RWPE2 (cell line): ENCODE measurements at regions not wholly inside any gene's neighbourhood (a gene's known extent, or its start where the extent isn't known, plus 50 kb on each side); places are given as distances from the start of the nearest gene placed in this dataset.

Experiments used
- ATAC-seq: fragments of 200-7000 bp; cut with Tn5 transposase; 3 replicates; pipeline ENCODE4 v1.9.1; 2021; ENCODE audit warnings: low read depth
- DNase-seq: peaks from one replicate; pipeline ENCODE4 v3.0.0-alpha.2; 2020; ENCODE audit warnings: low spot score
- H3K27ac ChIP-seq: fragments of 450-650 bp; 2 replicates; pipeline ENCODE4 v1.5.1; 2017; ENCODE audit warnings: mild to moderate bottlenecking; ENCODE audit not compliant: poor library complexity, severe bottlenecking
- H3K27me3 ChIP-seq: fragments of 250-450 bp; sonication (Bioruptor Pico); 2 replicates; pipeline ENCODE4 v1.5.1; 2021; ENCODE audit warnings: mild to moderate bottlenecking, moderate library complexity; ENCODE audit not compliant: insufficient read depth, poor library complexity, severe bottlenecking
- H3K36me3 ChIP-seq: fragments of 250-450 bp; sonication (Bioruptor Pico); 2 replicates; pipeline ENCODE4 v1.5.1; 2020; ENCODE audit warnings: low read depth, mild to moderate bottlenecking, moderate library complexity
- H3K4me1 ChIP-seq: fragments of 250-450 bp; sonication (Bioruptor Pico); 2 replicates; pipeline ENCODE4 v1.5.1; 2021; ENCODE audit warnings: mild to moderate bottlenecking, moderate library complexity; ENCODE audit not compliant: insufficient read depth, poor library complexity, severe bottlenecking
- H3K4me3 ChIP-seq: fragments of 250-450 bp; sonication (Bioruptor Pico); 2 replicates; pipeline ENCODE4 v1.5.1; 2021; ENCODE audit warnings: mild to moderate bottlenecking, moderate library complexity; ENCODE audit not compliant: severe bottlenecking
- H3K9me3 ChIP-seq: fragments of 250-450 bp; sonication (Bioruptor Pico); 2 replicates; pipeline ENCODE4 v1.5.1; 2021; ENCODE audit warnings: mild to moderate bottlenecking, moderate library complexity; ENCODE audit not compliant: severe bottlenecking
- TF ChIP-seq, protein P1 (sequence below): fragments of 450-650 bp; IDR thresholded peaks from one replicate; pipeline ENCODE4 v1.5.1; 2017; ENCODE audit warnings: mild to moderate bottlenecking, moderate library complexity; ENCODE audit not compliant: poor library complexity, severe bottlenecking

DNA sequence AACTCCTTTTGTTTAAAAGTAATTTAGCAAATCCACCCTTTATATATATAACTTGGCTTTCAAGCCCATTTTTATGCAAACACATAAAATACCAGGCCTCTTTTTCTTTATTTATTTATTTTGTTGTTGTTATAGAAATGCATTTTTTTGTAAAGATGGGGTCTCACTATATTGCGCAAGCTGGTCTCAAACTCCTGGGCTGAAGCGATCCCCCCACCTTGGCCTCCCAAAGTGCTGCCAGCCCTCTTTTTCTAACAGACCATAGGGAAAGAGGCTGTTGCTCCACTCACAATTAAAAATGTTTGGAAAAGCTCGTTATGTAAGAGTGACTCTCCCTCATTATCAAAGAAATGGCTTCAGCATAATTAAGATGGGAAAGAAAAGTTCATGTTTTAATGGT, 440.9 kb downstream of the HACE1 start:
- Histone ChIP-seq H3K9me3 (no peaks in the 10 kb centered on the region), H3K4me1 (no peaks in the 10 kb centered on the region), H3K36me3 (no peaks in the 10 kb centered on the region), H3K4me3 (no peak overlapping the region), H3K27ac (no peak overlapping the region), H3K27me3 (no peaks in the 10 kb centered on the region)
- TF ChIP-seq, protein P1, sequence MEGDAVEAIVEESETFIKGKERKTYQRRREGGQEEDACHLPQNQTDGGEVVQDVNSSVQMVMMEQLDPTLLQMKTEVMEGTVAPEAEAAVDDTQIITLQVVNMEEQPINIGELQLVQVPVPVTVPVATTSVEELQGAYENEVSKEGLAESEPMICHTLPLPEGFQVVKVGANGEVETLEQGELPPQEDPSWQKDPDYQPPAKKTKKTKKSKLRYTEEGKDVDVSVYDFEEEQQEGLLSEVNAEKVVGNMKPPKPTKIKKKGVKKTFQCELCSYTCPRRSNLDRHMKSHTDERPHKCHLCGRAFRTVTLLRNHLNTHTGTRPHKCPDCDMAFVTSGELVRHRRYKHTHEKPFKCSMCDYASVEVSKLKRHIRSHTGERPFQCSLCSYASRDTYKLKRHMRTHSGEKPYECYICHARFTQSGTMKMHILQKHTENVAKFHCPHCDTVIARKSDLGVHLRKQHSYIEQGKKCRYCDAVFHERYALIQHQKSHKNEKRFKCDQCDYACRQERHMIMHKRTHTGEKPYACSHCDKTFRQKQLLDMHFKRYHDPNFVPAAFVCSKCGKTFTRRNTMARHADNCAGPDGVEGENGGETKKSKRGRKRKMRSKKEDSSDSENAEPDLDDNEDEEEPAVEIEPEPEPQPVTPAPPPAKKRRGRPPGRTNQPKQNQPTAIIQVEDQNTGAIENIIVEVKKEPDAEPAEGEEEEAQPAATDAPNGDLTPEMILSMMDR, result no peak
- DNase-seq (no peak), ATAC-seq (no peak)

DNA sequence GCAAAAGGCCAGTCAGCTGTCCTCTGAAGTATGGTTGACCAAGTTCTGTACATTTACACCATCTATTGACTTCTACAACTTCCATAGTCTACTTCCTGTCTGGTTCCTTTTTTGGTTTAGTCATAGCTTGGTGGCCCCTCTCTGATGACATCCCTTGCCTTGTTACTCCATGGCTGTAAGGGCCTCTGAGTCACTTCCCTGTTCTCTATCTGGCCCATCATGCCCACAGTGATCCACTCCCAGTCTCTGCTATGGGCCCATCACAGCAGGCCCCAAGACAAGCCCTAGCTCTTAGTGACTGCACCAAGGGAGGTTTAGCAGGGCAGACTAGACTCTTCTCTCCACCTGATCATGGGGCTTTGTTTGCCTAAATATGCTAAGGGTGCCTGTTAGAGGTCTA, 441.6 kb downstream of the HACE1 start:
- H3K4me1 ChIP-seq, result no peaks in the 10 kb centered on the region
- no peaks in the 10 kb centered on the region for H3K9me3 ChIP-seq
- DNase-seq, result no peak
- H3K27me3 ChIP-seq, result no peaks in the 10 kb centered on the region
- TF ChIP-seq, protein P1, result no peak
- H3K4me3 ChIP-seq, result no peak overlapping the region
- no peak for ATAC-seq
- no peaks in the 10 kb centered on the region for H3K36me3 ChIP-seq
- no peak overlapping the region for H3K27ac ChIP-seq

DNA sequence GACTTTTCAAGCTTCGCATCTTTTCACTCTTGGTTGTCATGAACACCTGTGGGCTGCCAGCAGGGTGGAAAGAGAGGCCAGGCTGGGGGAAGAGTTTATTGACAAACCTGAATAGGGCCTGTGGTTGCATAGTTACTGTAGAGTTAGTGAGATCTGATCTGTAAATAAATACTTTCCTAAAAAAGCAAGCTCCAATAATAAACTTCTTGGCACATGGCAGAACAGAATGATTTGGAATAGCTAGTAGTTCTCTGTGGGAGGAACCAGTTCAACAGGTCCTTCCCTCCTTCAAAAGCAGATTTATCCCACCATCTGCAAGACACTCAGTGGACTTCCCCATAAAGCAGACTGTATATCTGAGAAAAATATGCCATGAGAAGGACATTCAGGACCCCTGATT, 445.0 kb downstream of the HACE1 start:
- no peaks in the 10 kb centered on the region for H3K4me1 ChIP-seq
- TF ChIP-seq, protein P1, result no peak
- H3K4me3 ChIP-seq, result no peak overlapping the region
- H3K27me3 ChIP-seq, result no peaks in the 10 kb centered on the region
- ATAC-seq (no peak), DNase-seq (no peak)
- H3K9me3 ChIP-seq, result no peaks in the 10 kb centered on the region
- no peaks in the 10 kb centered on the region for H3K36me3 ChIP-seq
- H3K27ac ChIP-seq, result no peak overlapping the region

DNA sequence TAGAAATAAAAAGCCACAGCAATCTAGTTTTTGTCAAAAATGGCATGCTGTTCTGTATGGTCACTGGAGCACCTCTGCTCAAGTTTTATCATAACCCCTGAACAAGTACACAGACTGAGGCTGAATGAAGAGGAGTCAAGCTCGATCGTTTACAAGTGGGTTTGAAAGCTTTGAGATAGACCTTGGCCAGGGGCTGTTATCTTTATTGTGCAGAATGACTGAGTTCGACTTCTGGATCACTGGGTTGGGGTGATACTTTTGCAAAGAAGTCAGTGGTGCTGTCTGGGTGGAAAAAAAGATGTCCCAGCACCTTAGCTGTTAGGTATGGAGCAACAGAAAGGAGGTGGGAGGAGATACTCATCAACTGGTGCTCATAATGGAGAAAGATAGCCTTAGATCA, 446.0 kb downstream of the HACE1 start:
- no peaks in the 10 kb centered on the region for H3K4me1 ChIP-seq
- no peak overlapping the region for H3K4me3 ChIP-seq
- TF ChIP-seq, protein P1, result no peak
- H3K9me3 ChIP-seq, result no peaks in the 10 kb centered on the region
- ATAC-seq, result no peak
- H3K27ac ChIP-seq, result no peak overlapping the region
- no peaks in the 10 kb centered on the region for H3K27me3 ChIP-seq
- no peaks in the 10 kb centered on the region for H3K36me3 ChIP-seq
- DNase-seq, result no peak

DNA sequence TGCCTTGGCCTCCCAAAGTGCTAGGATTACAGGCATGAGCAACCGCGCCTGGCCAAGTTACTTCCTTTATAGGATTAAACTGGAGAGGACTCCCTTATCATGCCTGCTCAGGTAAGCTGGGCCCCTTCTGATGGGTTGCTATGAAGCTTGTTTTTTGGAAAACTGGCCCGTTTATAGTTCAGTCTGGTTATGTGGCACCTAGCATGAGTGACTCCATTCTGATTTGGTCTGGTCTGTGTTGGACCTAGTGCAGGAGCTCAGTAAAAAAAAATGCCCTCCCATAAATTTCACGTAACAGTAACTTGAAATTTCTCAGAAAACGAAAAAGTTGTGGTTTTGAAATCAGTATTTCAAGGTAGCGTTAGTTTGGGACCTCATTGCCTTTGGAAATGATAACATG, 448.4 kb downstream of the HACE1 start:
- no peak overlapping the region for H3K27ac ChIP-seq
- H3K4me3 ChIP-seq, result no peak overlapping the region
- no peaks in the 10 kb centered on the region for H3K4me1 ChIP-seq
- no peaks in the 10 kb centered on the region for H3K36me3 ChIP-seq
- DNase-seq (no peak), ATAC-seq (no peak)
- TF ChIP-seq, protein P1, result no peak
- no peaks in the 10 kb centered on the region for H3K27me3 ChIP-seq
- H3K9me3 ChIP-seq, result no peaks in the 10 kb centered on the region
